ENCODE measurements at regions not wholly inside any gene's neighbourhood (a gene's known extent, or its start where the extent isn't known, plus 50 kb on each side); places are given as distances from the start of the nearest gene placed in this dataset.
A peak's percentile ranks its signal among the peaks of the same experiment; 100 is the strongest.

GRCh38 chr9:96122282-96122681, 179.7 kb downstream of the HSD17B3 start:
- WGBS, 2 donors: 63 to 74% methylated on average over 6 of the region's 6 CpGs
- TF ChIP-seq CTCF (IDR thresholded peaks at IDR 0.05): no peak
- no peaks in the 10 kb centered on the region for H3K9me3 ChIP-seq
- DNase-seq (no peak), ATAC-seq (no peak), FAIRE-seq (no peak)
- H3K36me3 ChIP-seq: no peaks in the 10 kb centered on the region
- H3K27ac ChIP-seq: no peak overlapping the region
- intact Hi-C loops (cut with DNase I): no loop called here
- H3K4me1 ChIP-seq: peaks cover 6 to 16% (median 10%) of the 10 kb centered on the region in 3 donors
- H3K27me3 ChIP-seq: no peaks in the 10 kb centered on the region
- no peak overlapping the region for H3K4me3 ChIP-seq

GRCh38 chr9:96121136-96121535, 180.8 kb downstream of the HSD17B3 start:
- no peaks in the 10 kb centered on the region for H3K27me3 ChIP-seq
- H3K27ac ChIP-seq: no peak overlapping the region
- DNase-seq (no peak), FAIRE-seq (no peak), ATAC-seq (no peak)
- no peaks in the 10 kb centered on the region for H3K9me3 ChIP-seq
- no peak for TF ChIP-seq CTCF (IDR thresholded peaks at IDR 0.05)
- no peaks in the 10 kb centered on the region for H3K36me3 ChIP-seq
- H3K4me1 ChIP-seq: peaks cover 13 to 18% (median 16%) of the 10 kb centered on the region in 3 donors
- H3K4me3 ChIP-seq: no peak overlapping the region
- 42 to 56% methylated on average over 2 of the region's 2 CpGs for WGBS, 2 donors
- intact Hi-C loops (cut with DNase I): no loop called here

- no peak for FAIRE-seq
- TF ChIP-seq CTCF (IDR thresholded peaks at IDR 0.05): no peak
- ATAC-seq: no peak
Measured at GRCh38 chr9:96117398-96118080, 184.4 kb downstream of the HSD17B3 start.

GRCh38 chr9:96116275-96117064, 185.5 kb downstream of the HSD17B3 start:
- H3K27ac ChIP-seq: peak overlapping the region; percentile 68 to 78 (median 72)
- 19 to 22% methylated on average over 5 of the region's 5 CpGs for WGBS, 2 donors
- H3K36me3 ChIP-seq: no peaks in the 10 kb centered on the region
- peaks cover 13 to 29% (median 16%) of the 10 kb centered on the region in 3 donors for H3K4me1 ChIP-seq
- H3K9me3 ChIP-seq: no peaks in the 10 kb centered on the region
- DNase-seq (peak; percentile 62 to 94 (median 85)), ATAC-seq (peak; percentile 85 to 90 (median 88)), FAIRE-seq (no peak)
- peak overlapping the region in 3 of 4 donors; percentile 13 to 33 (median 31) for H3K4me3 ChIP-seq
- no peaks in the 10 kb centered on the region for H3K27me3 ChIP-seq
- intact Hi-C loops (cut with DNase I): no loop called here
- TF ChIP-seq CTCF (IDR thresholded peaks at IDR 0.05): no peak

More at GRCh38 chr9:96117398-96118080, 184.4 kb downstream of the HSD17B3 start:
- Histone ChIP-seq H3K27me3 (no peaks in the 10 kb centered on the region), H3K9me3 (no peaks in the 10 kb centered on the region), H3K36me3 (no peaks in the 10 kb centered on the region), H3K4me3 (no peak overlapping the region), H3K27ac (peak overlapping the region; percentile 68 to 78 (median 72)), H3K4me1 (peaks cover 13 to 29% (median 16%) of the 10 kb centered on the region in 3 donors)
- 82 to 83% methylated on average over 6 of the region's 6 CpGs for WGBS, 2 donors
- intact Hi-C loops (cut with DNase I): no loop called here
- no peak for DNase-seq
